ENCODE measurements at regions not wholly inside any gene's neighbourhood (a gene's known extent, or its start where the extent isn't known, plus 50 kb on each side); places are given as distances from the start of the nearest gene placed in this dataset.

GRCh38 chr9:16342246-16343020 lies 528.0 kb downstream of the BNC2 start:
- Histone ChIP-seq H3K9me3 (no peaks in the 10 kb centered on the region), H3K4me3 (no peak overlapping the region), H3K4me1 (peaks cover 26% of the 10 kb centered on the region), H3K27ac (peak overlapping the region; percentile 66), H3K36me3 (no peaks in the 10 kb centered on the region), H3K27me3 (no peaks in the 10 kb centered on the region)
- TF ChIP-seq CTCF (IDR thresholded peaks at IDR 0.05) (no peak), POLR2A (IDR thresholded peaks at IDR 0.05) (no peak), POLR2AphosphoS5 (IDR thresholded peaks at IDR 0.05; ENCODE audit: insufficient read depth in 1 of 2, low read depth in 1 of 2) (no peak)
- DNase-seq (ENCODE audit: extremely low spot score in 2 of 2): no peak
- intact Hi-C loops (cut with DNase I): no loop called here

- intact Hi-C loops (cut with DNase I): no loop called here
- DNase-seq (ENCODE audit: extremely low spot score in 2 of 2): no peak
- H3K27ac ChIP-seq: peak overlapping the region; percentile 66
These were observed 526.9 kb downstream of the BNC2 start for GRCh38 chr9:16343249-16344237.

GRCh38 chr9:16344343-16344742 lies 526.1 kb downstream of the BNC2 start:
- Histone ChIP-seq H3K27me3 (no peaks in the 10 kb centered on the region), H3K4me3 (no peak overlapping the region), H3K4me1 (peaks cover 26% of the 10 kb centered on the region), H3K9me3 (no peaks in the 10 kb centered on the region), H3K27ac (peak overlapping the region; percentile 66), H3K36me3 (no peaks in the 10 kb centered on the region)
- DNase-seq (ENCODE audit: extremely low spot score in 2 of 2): no peak
- intact Hi-C loops (cut with DNase I): no loop called here
- TF ChIP-seq POLR2AphosphoS5 (IDR thresholded peaks at IDR 0.05; ENCODE audit: insufficient read depth in 1 of 2, low read depth in 1 of 2): no peak
- no peak for TF ChIP-seq POLR2A (IDR thresholded peaks at IDR 0.05)
- TF ChIP-seq CTCF (IDR thresholded peaks at IDR 0.05): no peak

More at GRCh38 chr9:16343249-16344237, 526.9 kb downstream of the BNC2 start:
- TF ChIP-seq CTCF (IDR thresholded peaks at IDR 0.05): no peak
- TF ChIP-seq POLR2AphosphoS5 (IDR thresholded peaks at IDR 0.05; ENCODE audit: insufficient read depth in 1 of 2, low read depth in 1 of 2): no peak
- TF ChIP-seq POLR2A (IDR thresholded peaks at IDR 0.05): no peak
- no peaks in the 10 kb centered on the region for H3K36me3 ChIP-seq
- H3K4me3 ChIP-seq: no peak overlapping the region
- H3K4me1 ChIP-seq: peaks cover 26% of the 10 kb centered on the region
- no peaks in the 10 kb centered on the region for H3K9me3 ChIP-seq
- H3K27me3 ChIP-seq: no peaks in the 10 kb centered on the region

GRCh38 chr9:16345902-16346301 lies 524.6 kb downstream of the BNC2 start:
- Histone ChIP-seq H3K27me3 (no peaks in the 10 kb centered on the region), H3K9me3 (no peaks in the 10 kb centered on the region), H3K36me3 (no peaks in the 10 kb centered on the region), H3K4me1 (peaks cover 26% of the 10 kb centered on the region), H3K4me3 (no peak overlapping the region), H3K27ac (no peak overlapping the region)
- intact Hi-C loops (cut with DNase I): no loop called here
- DNase-seq (ENCODE audit: extremely low spot score in 2 of 2): no peak
- TF ChIP-seq CTCF (IDR thresholded peaks at IDR 0.05) (no peak), POLR2A (IDR thresholded peaks at IDR 0.05) (no peak), POLR2AphosphoS5 (IDR thresholded peaks at IDR 0.05; ENCODE audit: insufficient read depth in 1 of 2, low read depth in 1 of 2) (no peak)
